ENCODE measurements at regions not wholly inside any gene's neighbourhood (a gene's known extent, or its start where the extent isn't known, plus 50 kb on each side); places are given as distances from the start of the nearest gene placed in this dataset.

DNA sequence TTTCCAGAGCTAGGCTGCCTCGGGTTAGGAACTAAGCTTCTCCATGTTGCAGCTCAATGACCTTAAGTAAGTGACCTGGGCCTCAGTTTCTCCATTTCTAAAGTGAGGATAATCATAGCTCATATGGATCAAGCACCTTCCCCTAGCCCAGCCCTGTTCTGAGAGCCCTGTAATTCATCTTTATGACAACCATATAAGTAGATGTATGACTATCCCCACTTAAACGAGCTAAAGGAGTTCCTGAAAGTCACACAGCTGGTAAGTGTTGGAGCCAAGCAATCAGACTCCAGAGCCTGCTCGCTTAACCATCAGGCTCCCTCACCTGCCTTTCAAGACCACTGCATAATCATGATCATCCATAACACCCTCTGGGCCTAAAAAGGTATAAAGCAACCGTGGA lies 135.4 kb downstream of the SP3 start:
- Histone ChIP-seq H3K36me3 (ENCODE audit: insufficient read depth, low read length) (no peaks in the 10 kb centered on the region), H3K4me1 (ENCODE audit: insufficient read depth, low read length) (no peaks in the 10 kb centered on the region), H2AFZ (ENCODE audit: low read depth, low read length) (no peak overlapping the region), H3K79me2 (ENCODE audit: insufficient read depth, low read length) (no peaks in the 10 kb centered on the region), H3K9me3 (ENCODE audit: insufficient read depth, low read length, severe bottlenecking) (no peaks in the 10 kb centered on the region), H3K4me2 (ENCODE audit: insufficient read depth, low read length) (no peak overlapping the region), H3K4me3 (ENCODE audit: low read depth in 1 of 2, low read length in 2 of 2) (no peak overlapping the region), H3K27me3 (ENCODE audit: insufficient read depth, low read length, poor library complexity) (no peaks in the 10 kb centered on the region), H3K27ac (ENCODE audit: low read length) (no peak overlapping the region), H4K20me1 (ENCODE audit: insufficient read depth, low read length) (no peaks in the 10 kb centered on the region), H3K9ac (ENCODE audit: low read depth, low read length) (no peak overlapping the region)
- ATAC-seq (ENCODE audit: insufficient read depth, low read depth) (no peak), DNase-seq (no peak)
- TF ChIP-seq CTCF (IDR thresholded peaks at IDR 0.05; ENCODE audit: borderline replicate concordance, extremely low read depth, low read length, poor library complexity, severe bottlenecking) (no peak), EZH2 (IDR thresholded peaks at IDR 0.05; ENCODE audit: borderline replicate concordance, low read depth, low read length, severe bottlenecking) (no peak)

- no peaks in the 10 kb centered on the region for H3K27me3 ChIP-seq (ENCODE audit: insufficient read depth, low read length, poor library complexity)
Observed at GRCh38 chr2:173830170-173830569, 135.0 kb downstream of the SP3 start.

DNA sequence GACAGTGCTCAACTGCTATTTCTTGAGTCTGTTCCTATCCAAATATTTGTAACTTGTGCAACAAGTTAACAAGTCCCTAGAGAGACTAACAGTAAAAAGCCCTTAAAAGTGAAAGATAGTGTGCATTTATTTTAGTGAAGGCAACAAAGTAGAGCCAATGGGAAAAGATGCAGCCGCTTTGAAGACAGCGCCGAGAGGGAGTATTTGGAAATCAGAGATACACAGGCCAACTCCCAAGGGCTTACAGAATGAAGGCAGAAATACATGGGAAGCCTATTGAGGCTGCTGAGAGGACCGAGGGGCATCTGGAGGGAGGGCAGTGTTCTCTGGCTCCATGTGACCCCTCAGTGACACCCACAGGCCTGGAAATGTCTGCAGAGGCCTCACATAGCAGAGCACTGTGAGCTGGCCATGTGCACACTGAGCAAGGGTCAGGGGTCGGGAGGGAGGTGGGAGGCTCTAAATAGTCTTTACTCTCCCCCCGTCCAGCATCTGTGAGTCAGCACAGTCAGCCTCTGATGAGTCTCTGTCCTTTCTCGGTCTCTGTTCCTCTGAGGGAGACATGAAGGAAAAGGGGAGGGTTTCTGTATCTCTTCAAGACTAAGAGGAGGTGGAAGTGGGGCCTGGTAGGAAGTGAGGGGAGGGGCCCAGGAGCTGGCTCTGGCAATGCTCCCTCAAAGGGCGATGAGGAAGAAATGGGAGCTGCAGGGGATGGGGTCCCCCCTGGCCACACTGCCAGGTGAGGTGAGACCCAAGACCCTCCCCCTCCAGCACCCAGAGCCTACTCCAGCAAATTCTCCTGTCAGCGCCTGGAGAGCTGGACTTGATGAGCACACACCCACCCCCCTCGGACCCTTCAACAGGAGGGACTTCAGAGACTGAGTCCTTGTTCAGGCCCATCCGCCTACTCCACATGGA lies 133.6 kb downstream of the SP3 start:
- Histone ChIP-seq H2AFZ (ENCODE audit: low read depth, low read length) (no peak overlapping the region), H3K4me2 (ENCODE audit: insufficient read depth, low read length) (no peak overlapping the region), H3K27me3 (ENCODE audit: insufficient read depth, low read length, poor library complexity) (no peaks in the 10 kb centered on the region), H4K20me1 (ENCODE audit: insufficient read depth, low read length) (no peaks in the 10 kb centered on the region), H3K4me3 (ENCODE audit: low read depth in 1 of 2, low read length in 2 of 2) (no peak overlapping the region), H3K9me3 (ENCODE audit: insufficient read depth, low read length, severe bottlenecking) (no peaks in the 10 kb centered on the region), H3K79me2 (ENCODE audit: insufficient read depth, low read length) (no peaks in the 10 kb centered on the region), H3K4me1 (ENCODE audit: insufficient read depth, low read length) (no peaks in the 10 kb centered on the region), H3K9ac (ENCODE audit: low read depth, low read length) (no peak overlapping the region), H3K36me3 (ENCODE audit: insufficient read depth, low read length) (no peaks in the 10 kb centered on the region), H3K27ac (ENCODE audit: low read length) (no peak overlapping the region)
- ATAC-seq (ENCODE audit: insufficient read depth, low read depth) (peak; percentile 56; the same call in 1 of the 3 replicates), DNase-seq (peak; percentile 6)
- no peak for TF ChIP-seq EZH2 (IDR thresholded peaks at IDR 0.05; ENCODE audit: borderline replicate concordance, low read depth, low read length, severe bottlenecking)
- no peak for TF ChIP-seq CTCF (IDR thresholded peaks at IDR 0.05; ENCODE audit: borderline replicate concordance, extremely low read depth, low read length, poor library complexity, severe bottlenecking)

More at GRCh38 chr2:173830170-173830569, 135.0 kb downstream of the SP3 start:
- Histone ChIP-seq H3K4me2 (ENCODE audit: insufficient read depth, low read length) (no peak overlapping the region), H3K4me3 (ENCODE audit: low read depth in 1 of 2, low read length in 2 of 2) (no peak overlapping the region), H3K27ac (ENCODE audit: low read length) (no peak overlapping the region), H2AFZ (ENCODE audit: low read depth, low read length) (no peak overlapping the region), H4K20me1 (ENCODE audit: insufficient read depth, low read length) (no peaks in the 10 kb centered on the region), H3K79me2 (ENCODE audit: insufficient read depth, low read length) (no peaks in the 10 kb centered on the region), H3K4me1 (ENCODE audit: insufficient read depth, low read length) (no peaks in the 10 kb centered on the region), H3K9ac (ENCODE audit: low read depth, low read length) (no peak overlapping the region), H3K9me3 (ENCODE audit: insufficient read depth, low read length, severe bottlenecking) (no peaks in the 10 kb centered on the region), H3K36me3 (ENCODE audit: insufficient read depth, low read length) (no peaks in the 10 kb centered on the region)
- TF ChIP-seq EZH2 (IDR thresholded peaks at IDR 0.05; ENCODE audit: borderline replicate concordance, low read depth, low read length, severe bottlenecking) (no peak), CTCF (IDR thresholded peaks at IDR 0.05; ENCODE audit: borderline replicate concordance, extremely low read depth, low read length, poor library complexity, severe bottlenecking) (no peak)
- DNase-seq (no peak), ATAC-seq (ENCODE audit: insufficient read depth, low read depth) (no peak)

Data from DND-41 (cell line).